ENCODE measurements at regions not wholly inside any gene's neighbourhood (a gene's known extent, or its start where the extent isn't known, plus 50 kb on each side); places are given as distances from the start of the nearest gene placed in this dataset.
"Not testable (repeated sequence)": the region's sequence is repeated elsewhere in the genome, so short reads cannot be mapped to it uniquely, and the experiment has no call there.

DNA sequence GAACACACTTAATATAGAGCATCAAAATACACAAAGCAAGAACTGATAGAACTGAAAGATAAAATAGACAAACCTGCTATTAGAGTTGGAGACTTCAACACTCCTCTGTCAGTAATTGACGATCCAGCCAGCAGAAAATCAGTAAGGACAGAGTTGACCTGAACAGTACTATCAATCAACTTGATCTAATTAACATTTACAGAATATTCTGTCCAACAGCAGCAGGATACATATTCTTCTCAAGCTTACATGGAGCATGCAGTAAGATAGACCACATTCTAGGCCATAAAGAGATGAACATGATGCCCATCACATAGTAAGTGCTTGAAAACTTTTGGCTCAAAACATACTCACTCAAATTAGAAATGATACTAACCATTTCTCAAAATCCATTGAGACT, 196.7 kb upstream of the KLF3 start:
- no peak for DNase-seq (ENCODE audit: low read depth, low spot score)

DNA sequence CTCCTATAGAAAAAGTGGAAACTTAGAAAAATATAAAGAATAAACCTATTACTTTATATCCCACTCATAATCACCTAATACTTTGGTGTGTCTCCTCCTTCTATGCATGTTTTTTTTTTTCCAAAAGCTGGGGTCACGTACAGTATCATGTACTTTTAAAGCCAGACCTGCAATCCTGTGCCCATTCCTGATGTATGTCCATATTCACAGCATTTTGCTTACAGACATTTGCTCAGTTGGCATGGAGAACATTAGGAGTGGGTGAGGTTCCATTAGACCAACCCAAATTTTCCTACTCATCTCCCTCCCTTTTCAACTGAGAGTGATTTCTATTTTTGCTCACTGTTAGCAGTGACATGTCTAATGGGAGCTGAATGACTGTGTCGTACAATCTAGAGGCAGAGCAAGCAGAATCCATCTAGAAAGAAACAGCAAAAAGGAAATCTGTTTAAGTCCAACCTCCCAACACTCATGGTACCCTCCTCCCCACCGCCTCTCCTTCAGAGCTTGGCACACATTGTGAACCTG, 195.6 kb upstream of the KLF3 start:
- no peak for DNase-seq (ENCODE audit: low read depth, low spot score)

DNA sequence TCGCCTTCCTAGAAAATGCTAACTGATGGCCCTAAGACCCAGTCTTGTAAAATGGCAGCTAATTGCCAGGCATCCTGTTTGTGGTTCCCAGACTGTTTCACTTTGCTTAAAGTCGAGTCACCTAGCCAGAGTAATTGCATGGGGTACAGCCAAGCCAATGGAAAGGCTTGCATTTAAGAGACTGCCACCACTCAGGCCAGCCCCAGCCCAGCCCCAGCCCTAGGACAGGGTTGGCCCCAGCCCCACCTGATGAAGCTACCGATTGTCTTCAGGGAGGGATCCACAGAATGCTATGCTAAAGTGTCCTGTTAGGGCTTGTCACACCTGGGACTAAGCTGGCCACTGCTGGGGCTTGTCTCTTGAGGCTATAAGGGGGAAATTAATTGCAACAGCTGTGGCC, 194.6 kb upstream of the KLF3 start:
- no peak for DNase-seq (ENCODE audit: low read depth, low spot score)

DNA sequence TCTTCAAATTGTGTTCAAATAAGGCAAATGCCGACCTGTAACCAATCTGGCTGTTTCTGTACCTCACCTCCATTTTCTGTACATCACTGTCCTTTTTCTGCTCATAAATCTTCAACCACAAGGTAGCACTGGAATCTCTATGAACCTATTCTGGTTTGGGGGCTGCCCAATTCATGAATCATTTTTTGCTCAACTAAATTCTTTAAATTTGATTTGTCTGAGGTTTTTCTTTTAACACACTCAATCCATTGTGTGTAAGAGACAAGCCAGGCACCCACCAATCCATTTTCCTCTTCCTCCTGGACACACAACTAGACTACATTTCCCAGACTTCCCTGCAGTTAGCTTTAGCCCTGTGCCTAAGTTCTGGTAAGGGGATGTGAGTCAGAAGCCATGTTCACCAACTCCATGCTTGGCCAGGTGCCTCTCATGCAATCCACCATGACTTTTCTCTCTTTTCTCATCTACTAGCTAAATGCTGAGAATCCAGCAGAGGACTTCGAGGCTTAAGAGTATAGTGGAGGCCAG, 193.2 kb upstream of the KLF3 start:
- DNase-seq (ENCODE audit: low read depth, low spot score), result no peak

DNA sequence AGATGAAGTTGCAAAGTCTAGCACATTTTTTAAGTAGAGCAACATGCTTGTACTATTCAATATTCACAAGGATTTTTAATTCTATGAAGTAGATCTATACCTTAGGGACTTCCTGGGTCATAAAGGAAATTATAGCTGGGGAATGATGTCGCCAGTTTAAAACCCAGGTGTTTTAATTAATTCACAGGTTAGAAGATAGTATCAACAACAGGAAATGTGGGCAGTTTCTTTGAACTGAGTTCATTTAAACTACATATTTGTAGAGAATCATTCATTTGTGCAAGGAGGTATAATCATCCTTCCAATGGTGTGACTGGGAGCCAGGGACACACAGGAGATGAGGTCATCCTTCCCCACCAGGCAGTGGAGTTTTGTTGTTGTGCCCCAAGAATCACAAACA, 181.3 kb upstream of the KLF3 start:
- no peak for DNase-seq (ENCODE audit: low read depth, low spot score)

DNA sequence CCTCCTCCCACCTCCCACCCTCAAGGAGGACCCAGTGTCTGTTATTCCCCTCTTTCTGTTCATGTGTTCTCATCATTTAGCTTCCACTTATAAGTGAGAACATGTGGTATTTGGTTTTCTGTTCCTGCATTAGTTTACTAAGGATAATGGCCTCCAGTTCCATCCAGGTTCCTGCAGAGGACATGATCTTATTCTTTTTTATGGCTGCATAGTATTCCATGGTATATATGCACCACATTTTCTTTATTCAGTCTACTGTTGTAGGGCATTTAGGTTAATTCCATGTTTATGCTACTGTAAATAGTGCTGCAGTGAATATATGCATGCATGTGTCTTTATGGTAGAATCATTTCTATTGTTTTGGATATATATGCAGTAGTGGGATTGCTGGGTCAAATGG, 180.4 kb upstream of the KLF3 start:
- DNase-seq (ENCODE audit: low read depth, low spot score), result not testable (repeated sequence)

DNA sequence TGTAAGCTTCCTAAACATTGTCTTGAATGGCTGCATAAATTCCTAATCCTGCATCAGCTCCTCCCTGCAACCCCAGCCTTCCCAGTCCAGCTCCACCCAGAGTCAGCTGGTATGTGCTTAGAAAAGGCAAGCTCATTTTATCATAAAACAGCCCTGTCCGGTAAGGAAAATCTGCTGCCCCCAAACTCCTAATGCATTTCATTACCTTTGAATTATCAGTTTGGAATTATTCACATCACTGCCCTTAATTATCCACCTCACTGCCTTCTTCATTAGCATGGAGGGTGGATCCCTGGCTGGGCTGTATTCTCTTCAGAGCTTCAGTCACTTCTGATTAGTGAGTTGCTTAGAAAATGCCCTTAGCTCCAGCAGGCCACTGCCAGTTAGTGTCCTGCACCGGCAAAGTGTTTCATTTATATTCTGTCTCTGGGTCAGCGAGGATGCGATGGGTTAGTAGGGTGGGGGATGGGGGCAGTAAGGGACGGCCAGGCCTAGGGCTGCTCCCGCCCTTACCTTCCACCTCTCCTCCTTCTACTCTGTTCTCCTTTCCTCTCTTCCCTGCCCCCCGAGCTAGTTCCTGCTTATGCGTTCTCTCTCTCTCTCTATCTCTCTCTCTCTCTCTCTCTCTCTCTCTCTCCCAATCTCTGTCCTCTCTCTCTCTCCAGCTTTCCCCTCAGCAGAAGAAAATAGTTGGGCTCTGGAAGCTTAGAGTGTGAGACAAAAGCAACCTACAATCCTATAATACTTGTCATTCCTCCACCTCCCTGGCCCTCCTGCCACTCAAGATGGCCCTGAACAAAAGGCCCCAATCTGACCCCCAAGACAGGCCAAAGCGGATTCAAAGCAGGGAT, 174.8 kb upstream of the KLF3 start:
- no peak for DNase-seq (ENCODE audit: low read depth, low spot score)

DNA sequence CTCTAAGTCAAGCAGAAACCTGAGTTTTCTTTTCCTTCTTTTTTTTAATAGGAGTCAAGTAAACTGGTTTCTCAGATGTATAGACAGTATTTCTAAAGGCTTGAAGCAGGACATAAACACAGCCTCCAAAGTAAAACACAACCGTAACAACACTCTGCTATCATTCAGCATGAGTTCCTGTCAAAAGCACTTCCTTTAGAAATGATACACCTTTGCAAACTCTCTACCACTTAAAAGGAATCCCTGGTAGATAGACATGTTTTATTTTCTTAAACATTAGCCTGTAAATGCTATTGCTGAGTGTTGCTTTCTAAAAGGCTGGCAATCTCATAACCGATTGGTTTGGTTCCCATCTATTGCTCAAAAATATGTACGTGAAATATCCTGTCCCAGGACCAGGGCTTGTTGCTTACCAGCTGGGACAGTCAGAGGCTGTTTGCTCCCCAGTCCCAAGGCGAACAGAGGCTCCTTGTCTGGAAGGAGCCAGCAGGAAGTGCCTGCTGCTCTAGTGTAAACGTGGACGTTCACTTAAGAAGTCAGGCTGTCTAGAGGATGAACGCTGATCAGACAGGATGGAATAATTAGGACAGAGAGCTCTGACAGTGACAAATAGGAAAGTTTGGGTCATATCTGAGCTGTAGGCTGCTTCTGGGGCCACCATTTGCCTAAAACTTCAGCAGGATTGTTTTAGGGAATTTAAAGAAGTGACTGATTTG, 173.9 kb upstream of the KLF3 start:
- no peak for DNase-seq (ENCODE audit: low read depth, low spot score)

DNA sequence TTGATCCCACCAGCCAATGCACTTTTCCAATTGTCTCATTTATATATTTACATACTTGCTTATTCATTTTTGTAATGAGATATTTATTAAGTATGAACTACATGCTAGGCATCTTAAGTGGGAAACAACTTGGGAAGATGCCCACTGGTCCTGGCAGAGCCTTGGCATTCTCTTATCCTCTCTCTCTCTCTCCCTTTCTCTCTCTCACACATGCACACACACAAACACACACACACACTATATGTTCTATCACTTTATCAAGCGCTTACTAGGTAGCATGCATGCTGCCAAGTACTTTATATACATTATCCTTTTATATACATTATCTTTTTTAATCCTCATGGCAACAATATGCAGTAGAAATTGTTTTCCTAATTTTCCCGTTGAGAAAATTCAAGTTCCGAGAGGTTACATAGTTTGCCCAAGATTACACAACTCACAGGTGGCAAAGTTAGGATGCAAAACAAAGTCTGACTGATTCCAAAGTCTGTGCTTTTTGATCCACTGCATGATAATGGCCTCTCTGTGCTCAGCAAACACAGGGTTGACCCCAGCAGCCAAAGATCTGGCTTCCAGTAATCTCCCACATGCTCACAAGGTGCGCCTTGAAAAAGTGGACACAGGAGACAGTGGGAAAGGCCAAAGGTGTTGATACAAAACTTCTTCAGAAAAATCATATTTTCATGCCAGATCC, 173.1 kb upstream of the KLF3 start:
- no peak for DNase-seq (ENCODE audit: low read depth, low spot score)

DNA sequence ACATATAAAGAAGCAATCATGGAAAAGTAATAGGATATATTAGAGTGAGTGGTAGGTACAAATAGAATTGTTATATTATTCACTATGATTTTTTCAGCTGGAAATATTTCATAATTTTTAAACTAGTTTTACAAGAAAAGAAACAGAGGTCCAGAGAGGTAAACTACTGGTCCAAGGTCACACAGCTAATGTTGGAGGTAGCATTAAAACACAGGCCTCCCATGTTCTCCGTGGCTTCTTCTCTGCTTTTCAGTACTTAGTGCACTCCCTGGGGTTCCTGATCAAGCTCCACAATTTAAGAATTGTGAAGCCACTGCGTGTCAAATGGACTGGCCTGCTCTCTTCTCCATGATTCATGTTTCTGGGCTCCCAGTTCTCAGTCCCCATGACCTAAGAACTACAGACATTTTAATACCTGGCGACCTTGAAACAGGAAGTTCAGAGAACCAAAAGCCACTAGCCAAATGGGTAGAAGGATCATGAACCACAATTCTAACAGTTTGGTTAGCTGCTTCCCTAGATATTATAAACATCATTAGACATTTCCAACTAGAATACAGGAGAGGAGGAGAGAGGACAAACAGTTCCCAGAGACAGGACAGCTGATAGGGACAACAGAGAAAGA, 172.0 kb upstream of the KLF3 start:
- no peak for DNase-seq (ENCODE audit: low read depth, low spot score)

DNA sequence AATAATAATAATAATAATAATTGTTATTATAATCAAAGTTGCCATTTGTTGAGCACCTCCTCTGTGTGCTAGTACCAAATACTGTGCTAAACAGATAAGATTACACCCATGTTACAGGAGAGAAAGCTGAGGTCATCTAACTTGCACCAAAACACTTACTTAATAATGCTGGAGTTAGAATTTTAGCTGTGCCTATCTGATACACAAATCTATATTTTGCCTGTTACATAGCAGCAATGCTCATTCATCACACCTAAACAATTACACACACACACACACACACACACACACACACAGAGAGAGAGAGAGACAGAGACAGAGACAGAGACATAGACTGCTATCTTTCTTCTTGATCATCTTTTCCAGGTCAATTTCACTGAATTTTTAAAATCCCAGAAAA, 170.9 kb upstream of the KLF3 start:
- no peak for DNase-seq (ENCODE audit: low read depth, low spot score)

DNA sequence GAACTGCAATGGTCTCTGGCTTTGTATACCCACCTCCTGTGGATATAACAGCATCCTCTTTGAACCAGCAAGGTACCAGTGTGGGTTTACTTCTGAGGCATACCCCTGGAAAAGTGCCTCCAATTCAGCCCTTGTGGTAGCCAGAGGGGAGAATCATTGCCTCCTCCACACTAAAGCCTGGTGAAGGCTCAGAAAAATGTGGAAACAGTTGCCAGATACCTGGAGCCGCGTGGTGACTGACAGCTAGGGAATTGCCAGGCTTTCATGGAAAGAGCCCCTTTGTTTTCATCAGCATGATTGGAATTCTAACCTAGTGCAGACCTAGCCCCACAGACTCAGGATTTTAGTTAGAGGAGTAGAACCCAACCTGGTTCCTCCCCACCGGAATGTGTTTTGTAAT, 168.6 kb upstream of the KLF3 start:
- no peak for DNase-seq (ENCODE audit: low read depth, low spot score)

DNA sequence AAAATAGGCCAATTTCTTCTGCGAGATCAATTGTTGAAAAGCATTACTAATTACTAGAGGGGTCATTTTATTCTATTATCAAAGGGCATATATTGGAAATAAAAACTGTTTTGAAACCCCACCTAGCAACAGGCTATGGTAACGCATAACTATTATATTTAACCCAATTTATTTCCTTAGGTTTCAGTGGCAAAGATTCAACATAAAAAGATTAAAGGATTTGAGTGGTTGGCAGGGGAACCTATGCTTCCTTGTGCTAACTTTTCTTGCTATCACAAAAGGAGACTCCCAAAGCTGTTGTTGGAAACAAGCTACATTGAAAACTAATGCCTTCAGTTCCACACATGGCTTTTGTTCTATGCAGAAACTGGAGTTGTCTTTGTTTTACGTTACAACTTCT, 166.9 kb upstream of the KLF3 start:
- no peak for DNase-seq (ENCODE audit: low read depth, low spot score)

DNA sequence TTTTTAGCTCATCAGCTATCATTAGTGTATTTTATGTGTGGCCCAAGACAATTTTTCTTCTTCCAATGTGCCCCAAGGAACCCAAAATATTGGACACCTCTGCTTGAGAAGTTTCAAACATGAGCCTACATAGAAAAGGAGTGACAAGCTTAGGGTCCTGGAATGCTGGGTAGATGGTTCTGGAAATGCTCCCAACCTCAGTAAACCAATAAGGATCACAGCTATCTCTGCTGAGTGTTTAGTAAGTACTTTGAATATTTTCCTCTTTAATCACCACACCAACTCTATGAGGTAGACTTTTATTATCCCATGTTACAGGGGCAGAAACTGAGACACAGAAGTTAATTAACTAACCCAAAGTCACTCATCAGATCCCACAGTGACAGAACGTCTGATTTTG, 164.9 kb upstream of the KLF3 start:
- no peak for DNase-seq (ENCODE audit: low read depth, low spot score)

DNA sequence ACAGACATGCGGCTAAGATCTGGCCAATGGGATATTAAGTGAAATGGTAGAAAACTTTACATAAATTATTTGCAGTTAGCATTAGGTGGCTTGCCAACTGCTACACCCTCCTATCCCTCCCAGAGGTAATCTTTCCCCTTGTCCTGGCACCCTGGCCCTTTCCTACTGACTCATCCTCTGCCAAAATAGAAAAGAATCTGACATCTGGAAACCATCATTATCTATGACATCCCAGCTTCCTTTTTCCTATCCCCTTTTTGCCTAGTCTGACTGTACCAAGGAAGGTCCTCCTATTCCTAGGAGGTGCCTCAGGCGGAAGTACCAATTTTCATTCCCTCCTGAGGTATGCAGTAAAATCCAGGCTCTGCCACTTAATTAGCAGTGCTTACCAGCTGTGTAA, 163.6 kb upstream of the KLF3 start:
- no peak for DNase-seq (ENCODE audit: low read depth, low spot score)

DNA sequence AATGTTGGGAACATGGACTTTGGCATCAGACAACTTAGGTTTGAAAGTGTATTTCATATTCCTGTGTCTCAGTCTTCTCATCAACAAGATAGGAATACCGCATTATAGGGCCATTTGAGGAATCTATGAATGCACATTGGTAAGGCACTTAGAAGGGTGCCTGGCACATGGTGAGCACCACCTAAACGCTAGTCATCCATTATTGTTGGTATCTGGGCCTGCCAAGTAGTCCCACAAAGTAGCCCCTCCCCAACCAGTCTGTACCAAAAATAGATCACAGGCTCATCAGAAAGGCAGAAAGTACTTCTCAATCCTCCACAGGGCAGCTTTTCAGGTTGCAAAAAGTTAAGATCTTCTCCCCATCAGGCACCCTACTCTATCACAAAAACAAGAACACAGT, 162.3 kb upstream of the KLF3 start:
- no peak for DNase-seq (ENCODE audit: low read depth, low spot score)

DNA sequence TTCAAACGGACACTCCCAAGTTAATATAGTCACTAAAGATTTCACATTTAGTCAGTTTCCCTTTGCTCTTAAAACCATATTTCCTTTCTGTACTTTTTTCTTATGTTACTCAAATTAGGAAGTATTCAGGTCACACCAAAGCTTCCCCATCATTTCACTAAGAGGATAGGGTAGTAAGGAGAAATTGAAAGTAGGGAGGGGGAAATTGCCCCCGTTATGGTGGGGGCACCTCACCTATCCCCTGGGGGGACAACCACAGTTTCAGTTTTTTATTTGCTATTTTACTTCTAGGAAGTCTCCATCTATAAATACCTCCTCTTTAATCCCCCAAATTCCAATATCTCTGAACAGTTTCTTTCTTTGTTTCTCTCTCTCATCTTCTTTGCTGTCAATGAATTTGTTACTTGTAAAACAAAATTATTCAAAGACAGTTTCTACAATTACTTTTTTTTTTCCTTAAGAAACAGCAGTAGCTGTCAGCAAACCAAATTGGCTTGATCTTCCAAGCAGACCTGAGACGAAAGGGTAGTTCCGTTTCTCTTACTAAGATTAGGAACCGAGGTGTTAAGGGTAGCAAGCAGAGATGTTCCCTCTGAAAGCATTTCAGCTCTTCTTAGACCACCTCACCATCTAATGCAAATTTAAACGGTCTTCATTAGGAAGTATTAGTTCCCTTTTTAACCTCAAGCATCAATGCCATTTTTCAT, 160.2 kb upstream of the KLF3 start:
- DNase-seq (ENCODE audit: low read depth, low spot score), result no peak

DNA sequence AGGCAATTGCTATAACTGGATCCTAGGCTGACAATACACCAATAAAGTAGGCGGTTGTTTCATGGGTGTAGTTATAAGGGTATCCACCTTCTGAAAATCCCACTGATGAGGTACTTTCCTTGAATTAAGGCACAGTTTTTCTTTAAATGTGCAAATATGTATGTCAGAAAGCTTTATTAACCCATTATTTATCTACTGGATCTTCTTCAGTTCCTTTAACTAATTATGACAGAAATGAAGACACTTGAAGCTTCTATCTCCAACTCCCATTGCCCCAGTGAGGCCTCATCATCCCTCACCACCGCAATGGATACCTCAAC, 159.6 kb upstream of the KLF3 start:
- no peak for DNase-seq (ENCODE audit: low read depth, low spot score)

DNA sequence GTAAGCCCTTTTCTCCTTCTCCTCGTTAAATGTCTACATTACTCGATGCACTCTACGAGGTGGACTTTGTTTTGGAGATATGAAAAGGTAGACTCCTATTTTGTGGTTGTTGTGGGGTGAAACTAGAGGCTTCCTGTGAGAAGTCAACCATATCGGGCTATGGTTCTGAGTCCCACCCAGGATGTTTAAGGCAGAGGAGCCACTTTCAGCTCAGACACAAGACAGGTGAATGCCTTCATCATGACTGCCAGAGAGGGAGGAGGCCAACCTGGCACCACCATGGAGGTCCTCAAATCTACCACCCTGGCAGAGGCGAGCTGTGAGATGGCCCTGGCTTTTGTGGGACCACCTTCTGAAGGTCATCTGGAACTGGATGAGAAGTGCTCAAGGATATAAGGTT, 154.4 kb upstream of the KLF3 start:
- no peak for DNase-seq (ENCODE audit: low read depth, low spot score)

DNA sequence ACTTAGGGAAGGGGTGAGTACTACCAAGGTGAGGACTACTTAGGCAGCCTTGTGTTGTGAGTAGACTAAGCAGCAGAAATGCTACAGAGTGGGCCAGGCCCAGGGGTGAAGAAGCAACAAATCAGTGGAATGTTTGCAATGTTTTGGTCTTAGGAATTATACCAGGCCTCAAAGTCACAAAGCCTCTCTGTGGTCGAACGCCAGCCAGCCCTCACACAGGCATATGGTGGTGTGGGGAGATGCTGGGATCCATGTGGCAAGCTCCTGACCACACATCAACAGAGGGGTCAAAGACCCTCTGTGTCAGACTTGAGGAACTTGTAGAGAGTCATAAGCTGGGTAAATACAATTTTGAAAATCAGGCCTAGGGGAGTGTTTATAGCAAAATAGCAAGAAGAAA, 153.8 kb upstream of the KLF3 start:
- no peak for DNase-seq (ENCODE audit: low read depth, low spot score)

DNA sequence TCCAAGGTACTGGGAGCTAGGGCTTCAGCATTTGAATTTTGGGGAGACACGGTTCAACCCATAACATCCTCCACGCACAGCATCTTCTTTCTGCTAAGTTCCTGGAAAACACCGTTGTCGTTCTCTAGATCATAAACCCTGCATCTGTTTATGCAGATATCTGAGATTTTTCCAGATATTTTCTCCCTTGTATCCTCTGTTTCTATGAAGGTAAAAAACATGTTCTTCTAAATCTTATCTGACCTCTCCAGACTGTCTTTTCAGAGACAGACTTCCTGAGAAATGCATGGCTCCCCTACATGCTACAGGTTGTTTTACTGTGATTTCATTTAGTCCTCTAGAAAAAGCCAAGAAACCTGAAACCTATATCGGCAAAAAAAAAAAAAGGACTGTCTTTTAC, 152.3 kb upstream of the KLF3 start:
- no peak for DNase-seq (ENCODE audit: low read depth, low spot score)
